WTC11 (cell line): ENCODE measurements at regions not wholly inside any gene's neighbourhood (a gene's known extent, or its start where the extent isn't known, plus 50 kb on each side); places are given as distances from the start of the nearest gene placed in this dataset.

Source experiments
- ATAC-seq: fragments of 200-7000 bp; cut with Tn5 transposase; 2 replicates; pipeline ENCODE4 v1.10.0; 2021; ENCODE audit warnings: mild to moderate bottlenecking, moderate library complexity
- CTCF ChIA-PET: fragments of 300-600 bp; sonication (Branson Sonifier 250); formaldehyde crosslinking; loops from one replicate; lab custom pipeline; 2021; ENCODE audit warnings: antibody characterized with exemption; lab: Charles Lee
- POLR2A ChIA-PET: fragments of 350-600 bp; sonication (Branson Sonifier 250); formaldehyde crosslinking; loops from one replicate; lab custom pipeline; 2021; ENCODE audit warnings: antibody characterized with exemption; lab: Charles Lee
- DNase-seq: peaks from one replicate; pipeline ENCODE4 v3.0.0; 2021; ENCODE audit warnings: low spot score
- H3K27ac Mint-ChIP-seq: 2 replicates; pipeline ENCODE4 v1.8.0; 2021; ENCODE audit warnings: mixed read lengths
- H3K27me3 Mint-ChIP-seq: 2 replicates; pipeline ENCODE4 v1.8.0; 2021; ENCODE audit warnings: low read depth, mild to moderate bottlenecking, moderate library complexity, mixed read lengths
- H3K36me3 Mint-ChIP-seq: 2 replicates; pipeline ENCODE4 v1.8.0; 2021; ENCODE audit warnings: mixed read lengths
- H3K4me1 Mint-ChIP-seq: 2 replicates; pipeline ENCODE4 v1.8.0; 2022; ENCODE audit warnings: mixed read lengths
- H3K4me3 Mint-ChIP-seq: 2 replicates; pipeline ENCODE4 v1.8.0; 2021; ENCODE audit warnings: mild to moderate bottlenecking, moderate library complexity, mixed read lengths
- H3K9me3 Mint-ChIP-seq: 2 replicates; pipeline ENCODE4 v1.8.0; 2021; ENCODE audit warnings: mixed read lengths
- ELF4 ChIP-seq: sonication (generic); formaldehyde crosslinking; IDR thresholded peaks from 2 replicates; pipeline ENCODE4 v1.8.1; 2022; ENCODE audit warnings: low read depth, mild to moderate bottlenecking, moderate library complexity, missing genetic modification reagents
- ETV6 ChIP-seq: sonication (generic); formaldehyde crosslinking; IDR thresholded peaks from 2 replicates; pipeline ENCODE4 v1.8.1; 2022; ENCODE audit warnings: mild to moderate bottlenecking, missing genetic modification reagents
- GRHL2 ChIP-seq: fragments of 250-450 bp; sonication (Bioruptor Pico); IDR thresholded peaks from 2 replicates; pipeline ENCODE4 v1.8.0; 2022; ENCODE audit warnings: mild to moderate bottlenecking, moderate library complexity; ENCODE audit not compliant: insufficient replicate concordance, severe bottlenecking
- KAT7 ChIP-seq: sonication (generic); formaldehyde crosslinking; IDR thresholded peaks from 2 replicates; pipeline ENCODE4 v1.8.1; 2023; ENCODE audit warnings: missing genetic modification reagents, mild to moderate bottlenecking, borderline replicate concordance
- NFYB ChIP-seq: sonication (generic); formaldehyde crosslinking; conservative IDR thresholded peaks from 2 replicates; pipeline ENCODE4 v1.8.0; 2022; ENCODE audit warnings: low read depth, missing genetic modification reagents
- NR1H2 ChIP-seq: sonication (generic); formaldehyde crosslinking; IDR thresholded peaks from 2 replicates; pipeline ENCODE4 v1.9.0; 2021; ENCODE audit warnings: mild to moderate bottlenecking, moderate library complexity, missing genetic modification reagents
- PRRX2 ChIP-seq: fragments of 250-450 bp; sonication (Bioruptor Pico); IDR thresholded peaks from 2 replicates; pipeline ENCODE4 v1.8.0; 2021; ENCODE audit warnings: mild to moderate bottlenecking
- TCF7 ChIP-seq: sonication (generic); formaldehyde crosslinking; IDR thresholded peaks from 2 replicates; pipeline ENCODE4 v1.8.0; 2022; ENCODE audit warnings: mild to moderate bottlenecking, low read depth, missing genetic modification reagents, moderate library complexity
- TP53 ChIP-seq: sonication (generic); formaldehyde crosslinking; IDR thresholded peaks from 2 replicates; pipeline ENCODE4 v1.8.1; 2023; ENCODE audit warnings: mild to moderate bottlenecking, missing genetic modification reagents
- ZNF138 ChIP-seq: sonication (generic); formaldehyde crosslinking; conservative IDR thresholded peaks from 2 replicates; pipeline ENCODE4 v1.8.1; 2022; ENCODE audit warnings: mild to moderate bottlenecking, moderate library complexity, missing genetic modification reagents
- ZNF219 ChIP-seq: sonication (generic); formaldehyde crosslinking; IDR thresholded peaks from 2 replicates; pipeline ENCODE4 v1.8.0; 2023; ENCODE audit warnings: missing genetic modification reagents, mild to moderate bottlenecking, borderline replicate concordance
- ZNF263 ChIP-seq: sonication (generic); formaldehyde crosslinking; IDR thresholded peaks from 2 replicates; pipeline ENCODE4 v1.8.1; 2022; ENCODE audit warnings: low read depth, mild to moderate bottlenecking, moderate library complexity, missing genetic modification reagents
- TF ChIP-seq, protein P1 (sequence below): sonication (generic); formaldehyde crosslinking; IDR thresholded peaks from 2 replicates; pipeline ENCODE4 v1.8.1; 2022; ENCODE audit warnings: low read depth, missing genetic modification reagents, borderline replicate concordance
- TF ChIP-seq, protein P2 (sequence below): sonication (generic); formaldehyde crosslinking; conservative IDR thresholded peaks from 2 replicates; pipeline ENCODE4 v1.8.1; 2022; ENCODE audit warnings: mild to moderate bottlenecking, missing genetic modification reagents
- TF ChIP-seq, protein P3 (sequence below): sonication (generic); formaldehyde crosslinking; IDR thresholded peaks from 2 replicates; pipeline ENCODE4 v1.8.1; 2023; ENCODE audit warnings: mild to moderate bottlenecking, missing genetic modification reagents, moderate library complexity
- TF ChIP-seq, protein P4 (sequence below): sonication (generic); formaldehyde crosslinking; IDR thresholded peaks from 2 replicates; pipeline ENCODE4 v1.8.0; 2023; ENCODE audit warnings: missing genetic modification reagents
- TF ChIP-seq, protein P5 (sequence below): sonication (generic); formaldehyde crosslinking; IDR thresholded peaks from 2 replicates; pipeline ENCODE4 v1.8.1; 2023; ENCODE audit warnings: mild to moderate bottlenecking, missing genetic modification reagents
- TF ChIP-seq, protein P6 (sequence below): sonication (generic); formaldehyde crosslinking; IDR thresholded peaks from 2 replicates; pipeline ENCODE4 v1.8.0; 2023; ENCODE audit warnings: missing genetic modification reagents, mild to moderate bottlenecking, borderline replicate concordance

DNA sequence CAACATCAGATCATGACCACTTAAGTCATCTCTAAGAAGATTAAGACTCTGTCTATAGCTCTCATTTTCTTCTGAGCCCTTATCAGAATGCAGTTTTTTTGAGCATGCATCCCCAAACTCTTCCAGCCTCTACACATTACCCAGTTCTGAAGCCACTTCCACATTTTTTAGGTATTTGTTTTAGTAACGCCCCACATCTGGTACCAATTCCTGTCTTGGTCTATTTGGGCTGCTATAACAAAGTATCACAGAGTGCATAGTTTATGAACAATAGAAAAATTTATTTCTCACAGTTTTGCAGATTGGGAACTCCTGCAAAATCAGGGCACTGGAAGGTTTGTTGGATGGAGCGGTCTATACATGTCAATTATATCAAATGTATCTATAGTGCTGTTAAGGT, 107.7 kb upstream of the KCND2 start:
- CTCF ChIA-PET, result no interaction called here
- H3K27me3 Mint-ChIP-seq, result no peaks in the 10 kb centered on the region
- no peak overlapping the region for H3K4me3 Mint-ChIP-seq
- DNase-seq (no peak), ATAC-seq (no peak)
- peaks cover 30% of the 10 kb centered on the region for H3K9me3 Mint-ChIP-seq
- no peak for TF ChIP-seq PRRX2 (CRISPR knock-in tag)
- no peak for TF ChIP-seq ELF4 (CRISPR knock-in tag)
- TF ChIP-seq, protein P1, sequence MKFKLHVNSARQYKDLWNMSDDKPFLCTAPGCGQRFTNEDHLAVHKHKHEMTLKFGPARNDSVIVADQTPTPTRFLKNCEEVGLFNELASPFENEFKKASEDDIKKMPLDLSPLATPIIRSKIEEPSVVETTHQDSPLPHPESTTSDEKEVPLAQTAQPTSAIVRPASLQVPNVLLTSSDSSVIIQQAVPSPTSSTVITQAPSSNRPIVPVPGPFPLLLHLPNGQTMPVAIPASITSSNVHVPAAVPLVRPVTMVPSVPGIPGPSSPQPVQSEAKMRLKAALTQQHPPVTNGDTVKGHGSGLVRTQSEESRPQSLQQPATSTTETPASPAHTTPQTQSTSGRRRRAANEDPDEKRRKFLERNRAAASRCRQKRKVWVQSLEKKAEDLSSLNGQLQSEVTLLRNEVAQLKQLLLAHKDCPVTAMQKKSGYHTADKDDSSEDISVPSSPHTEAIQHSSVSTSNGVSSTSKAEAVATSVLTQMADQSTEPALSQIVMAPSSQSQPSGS (CRISPR knock-in tag), result no peak
- TF ChIP-seq ZNF138 (CRISPR knock-in tag), result no peak
- no peak for TF ChIP-seq ZNF263 (CRISPR knock-in tag)
- peaks cover 13% of the 10 kb centered on the region for H3K36me3 Mint-ChIP-seq
- POLR2A ChIA-PET, result no interaction called here
- H3K4me1 Mint-ChIP-seq, result peaks cover 4% of the 10 kb centered on the region; the same call in 1 of the 2 replicates
- no peak overlapping the region for H3K27ac Mint-ChIP-seq

DNA sequence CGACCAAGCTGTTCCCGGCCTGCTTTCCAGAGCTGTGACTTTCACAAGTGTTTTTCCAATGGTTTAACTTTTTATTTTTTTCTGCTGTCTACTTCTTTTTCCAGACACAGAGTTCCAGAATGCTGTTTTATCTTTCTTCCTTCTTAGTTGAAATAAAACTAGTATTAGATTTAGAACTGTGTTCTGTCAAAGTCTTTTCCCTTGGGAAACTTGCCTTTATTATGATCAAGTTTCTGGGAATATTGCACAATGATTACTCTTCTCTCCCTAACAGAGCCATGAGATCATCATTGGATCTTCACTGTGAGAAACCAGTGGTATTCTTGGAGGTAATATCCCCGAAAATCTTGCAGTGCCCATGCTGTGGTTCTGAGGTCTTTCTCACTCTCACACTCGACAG, 104.9 kb upstream of the KCND2 start:
- TF ChIP-seq ETV6 (CRISPR knock-in tag), result no peak
- TF ChIP-seq, protein P2, sequence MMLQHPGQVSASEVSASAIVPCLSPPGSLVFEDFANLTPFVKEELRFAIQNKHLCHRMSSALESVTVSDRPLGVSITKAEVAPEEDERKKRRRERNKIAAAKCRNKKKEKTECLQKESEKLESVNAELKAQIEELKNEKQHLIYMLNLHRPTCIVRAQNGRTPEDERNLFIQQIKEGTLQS (CRISPR knock-in tag), result no peak
- no peak overlapping the region for H3K4me3 Mint-ChIP-seq
- peaks cover 13% of the 10 kb centered on the region for H3K36me3 Mint-ChIP-seq
- DNase-seq (no peak), ATAC-seq (no peak)
- no peak overlapping the region for H3K27ac Mint-ChIP-seq
- CTCF ChIA-PET, result no interaction called here
- POLR2A ChIA-PET, result no interaction called here
- H3K4me1 Mint-ChIP-seq, result peaks cover 4% of the 10 kb centered on the region; the same call in 1 of the 2 replicates
- H3K27me3 Mint-ChIP-seq, result no peaks in the 10 kb centered on the region
- peaks cover 30% of the 10 kb centered on the region for H3K9me3 Mint-ChIP-seq

DNA sequence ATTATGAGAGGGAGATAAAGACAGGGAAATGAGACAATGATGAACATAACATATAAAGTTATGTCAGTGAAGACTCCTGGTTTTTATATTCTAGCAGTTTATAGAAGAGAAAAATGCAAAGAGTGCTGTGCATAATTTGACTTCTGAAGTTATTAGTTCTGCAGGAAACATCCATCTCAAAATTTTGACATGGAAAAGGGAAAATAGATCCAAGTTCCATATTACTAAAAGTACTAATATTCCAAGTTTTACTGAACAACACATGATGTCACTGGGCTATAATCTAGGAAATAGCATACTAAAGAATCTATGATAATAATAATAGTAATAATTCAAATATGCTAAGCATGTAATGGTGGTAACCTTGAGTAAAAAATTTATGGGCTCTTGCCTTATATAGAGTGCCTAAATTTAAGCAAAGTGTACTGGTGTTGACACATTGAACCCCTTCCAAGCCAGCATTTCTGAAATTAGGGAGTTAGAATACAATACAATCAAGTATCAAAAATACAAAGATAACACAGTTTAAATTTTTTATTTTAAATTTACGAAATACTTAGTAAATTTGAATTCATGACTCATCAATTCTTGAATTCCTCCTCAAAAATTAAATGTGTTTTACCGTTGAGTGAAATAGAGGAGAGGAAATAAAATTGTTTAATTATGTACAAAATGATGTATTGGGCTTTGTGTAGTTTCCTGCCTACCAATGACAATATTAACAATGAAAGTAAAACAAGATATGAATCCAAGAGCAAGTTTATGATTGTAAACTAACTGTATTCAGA, 102.8 kb upstream of the KCND2 start:
- Mint-ChIP-seq H3K27me3 (no peaks in the 10 kb centered on the region), H3K4me3 (no peak overlapping the region), H3K27ac (no peak overlapping the region), H3K4me1 (peaks cover 4% of the 10 kb centered on the region; the same call in 1 of the 2 replicates), H3K36me3 (peaks cover 13% of the 10 kb centered on the region), H3K9me3 (peaks cover 25% of the 10 kb centered on the region)
- ChIA-PET CTCF (interaction anchor here (0.6 kb wide), 1 partner anchor 688 kb away, joined by 3 read pairs; no protein-coding TSS in a partner anchor), POLR2A (no interaction called here)
- DNase-seq (no peak), ATAC-seq (no peak)
- TF ChIP-seq, protein P3, sequence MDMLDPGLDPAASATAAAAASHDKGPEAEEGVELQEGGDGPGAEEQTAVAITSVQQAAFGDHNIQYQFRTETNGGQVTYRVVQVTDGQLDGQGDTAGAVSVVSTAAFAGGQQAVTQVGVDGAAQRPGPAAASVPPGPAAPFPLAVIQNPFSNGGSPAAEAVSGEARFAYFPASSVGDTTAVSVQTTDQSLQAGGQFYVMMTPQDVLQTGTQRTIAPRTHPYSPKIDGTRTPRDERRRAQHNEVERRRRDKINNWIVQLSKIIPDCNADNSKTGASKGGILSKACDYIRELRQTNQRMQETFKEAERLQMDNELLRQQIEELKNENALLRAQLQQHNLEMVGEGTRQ (CRISPR knock-in tag), result no peak
- no peak for TF ChIP-seq KAT7 (CRISPR knock-in tag)
- no peak for TF ChIP-seq GRHL2 (CRISPR knock-in tag)
- TF ChIP-seq NR1H2, result no peak

DNA sequence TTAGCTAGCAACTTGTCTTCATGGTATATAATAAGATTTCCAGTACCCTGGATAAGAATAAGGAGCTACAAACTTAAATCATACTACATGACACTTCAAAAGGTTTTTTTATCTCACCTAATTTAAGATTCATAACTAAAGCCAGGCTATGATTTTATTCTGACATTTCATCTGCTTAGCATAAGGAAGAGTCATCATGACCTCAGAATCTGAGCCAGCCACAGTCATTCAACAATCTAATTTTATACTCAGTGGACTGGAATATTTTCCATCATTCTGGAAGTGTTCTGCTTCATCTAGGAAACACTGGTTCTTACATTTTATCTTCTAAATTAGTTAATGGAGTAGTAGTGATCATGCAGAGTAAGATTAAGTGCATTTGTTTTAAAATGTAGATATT, 102.1 kb upstream of the KCND2 start:
- CTCF ChIA-PET, result interaction anchor here (0.6 kb wide), 1 partner anchor 689 kb away, joined by 3 read pairs; no protein-coding TSS in a partner anchor
- TF ChIP-seq TP53 (CRISPR knock-in tag) (no peak), ZNF219 (CRISPR knock-in tag) (no peak), TCF7 (CRISPR knock-in tag) (no peak), NFYB (no peak)
- TF ChIP-seq, protein P4, sequence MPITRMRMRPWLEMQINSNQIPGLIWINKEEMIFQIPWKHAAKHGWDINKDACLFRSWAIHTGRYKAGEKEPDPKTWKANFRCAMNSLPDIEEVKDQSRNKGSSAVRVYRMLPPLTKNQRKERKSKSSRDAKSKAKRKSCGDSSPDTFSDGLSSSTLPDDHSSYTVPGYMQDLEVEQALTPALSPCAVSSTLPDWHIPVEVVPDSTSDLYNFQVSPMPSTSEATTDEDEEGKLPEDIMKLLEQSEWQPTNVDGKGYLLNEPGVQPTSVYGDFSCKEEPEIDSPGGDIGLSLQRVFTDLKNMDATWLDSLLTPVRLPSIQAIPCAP, result no peak
- TF ChIP-seq, protein P5, sequence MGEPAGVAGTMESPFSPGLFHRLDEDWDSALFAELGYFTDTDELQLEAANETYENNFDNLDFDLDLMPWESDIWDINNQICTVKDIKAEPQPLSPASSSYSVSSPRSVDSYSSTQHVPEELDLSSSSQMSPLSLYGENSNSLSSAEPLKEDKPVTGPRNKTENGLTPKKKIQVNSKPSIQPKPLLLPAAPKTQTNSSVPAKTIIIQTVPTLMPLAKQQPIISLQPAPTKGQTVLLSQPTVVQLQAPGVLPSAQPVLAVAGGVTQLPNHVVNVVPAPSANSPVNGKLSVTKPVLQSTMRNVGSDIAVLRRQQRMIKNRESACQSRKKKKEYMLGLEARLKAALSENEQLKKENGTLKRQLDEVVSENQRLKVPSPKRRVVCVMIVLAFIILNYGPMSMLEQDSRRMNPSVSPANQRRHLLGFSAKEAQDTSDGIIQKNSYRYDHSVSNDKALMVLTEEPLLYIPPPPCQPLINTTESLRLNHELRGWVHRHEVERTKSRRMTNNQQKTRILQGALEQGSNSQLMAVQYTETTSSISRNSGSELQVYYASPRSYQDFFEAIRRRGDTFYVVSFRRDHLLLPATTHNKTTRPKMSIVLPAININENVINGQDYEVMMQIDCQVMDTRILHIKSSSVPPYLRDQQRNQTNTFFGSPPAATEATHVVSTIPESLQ (CRISPR knock-in tag), result no peak
- TF ChIP-seq, protein P6, sequence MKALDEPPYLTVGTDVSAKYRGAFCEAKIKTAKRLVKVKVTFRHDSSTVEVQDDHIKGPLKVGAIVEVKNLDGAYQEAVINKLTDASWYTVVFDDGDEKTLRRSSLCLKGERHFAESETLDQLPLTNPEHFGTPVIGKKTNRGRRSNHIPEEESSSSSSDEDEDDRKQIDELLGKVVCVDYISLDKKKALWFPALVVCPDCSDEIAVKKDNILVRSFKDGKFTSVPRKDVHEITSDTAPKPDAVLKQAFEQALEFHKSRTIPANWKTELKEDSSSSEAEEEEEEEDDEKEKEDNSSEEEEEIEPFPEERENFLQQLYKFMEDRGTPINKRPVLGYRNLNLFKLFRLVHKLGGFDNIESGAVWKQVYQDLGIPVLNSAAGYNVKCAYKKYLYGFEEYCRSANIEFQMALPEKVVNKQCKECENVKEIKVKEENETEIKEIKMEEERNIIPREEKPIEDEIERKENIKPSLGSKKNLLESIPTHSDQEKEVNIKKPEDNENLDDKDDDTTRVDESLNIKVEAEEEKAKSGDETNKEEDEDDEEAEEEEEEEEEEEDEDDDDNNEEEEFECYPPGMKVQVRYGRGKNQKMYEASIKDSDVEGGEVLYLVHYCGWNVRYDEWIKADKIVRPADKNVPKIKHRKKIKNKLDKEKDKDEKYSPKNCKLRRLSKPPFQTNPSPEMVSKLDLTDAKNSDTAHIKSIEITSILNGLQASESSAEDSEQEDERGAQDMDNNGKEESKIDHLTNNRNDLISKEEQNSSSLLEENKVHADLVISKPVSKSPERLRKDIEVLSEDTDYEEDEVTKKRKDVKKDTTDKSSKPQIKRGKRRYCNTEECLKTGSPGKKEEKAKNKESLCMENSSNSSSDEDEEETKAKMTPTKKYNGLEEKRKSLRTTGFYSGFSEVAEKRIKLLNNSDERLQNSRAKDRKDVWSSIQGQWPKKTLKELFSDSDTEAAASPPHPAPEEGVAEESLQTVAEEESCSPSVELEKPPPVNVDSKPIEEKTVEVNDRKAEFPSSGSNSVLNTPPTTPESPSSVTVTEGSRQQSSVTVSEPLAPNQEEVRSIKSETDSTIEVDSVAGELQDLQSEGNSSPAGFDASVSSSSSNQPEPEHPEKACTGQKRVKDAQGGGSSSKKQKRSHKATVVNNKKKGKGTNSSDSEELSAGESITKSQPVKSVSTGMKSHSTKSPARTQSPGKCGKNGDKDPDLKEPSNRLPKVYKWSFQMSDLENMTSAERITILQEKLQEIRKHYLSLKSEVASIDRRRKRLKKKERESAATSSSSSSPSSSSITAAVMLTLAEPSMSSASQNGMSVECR (CRISPR knock-in tag), result no peak
- H3K4me1 Mint-ChIP-seq, result peaks cover 4% of the 10 kb centered on the region; the same call in 1 of the 2 replicates
- no peaks in the 10 kb centered on the region for H3K27me3 Mint-ChIP-seq
- ATAC-seq (no peak), DNase-seq (no peak)
- peaks cover 13% of the 10 kb centered on the region for H3K36me3 Mint-ChIP-seq
- H3K27ac Mint-ChIP-seq, result no peak overlapping the region
- POLR2A ChIA-PET, result no interaction called here
- no peak overlapping the region for H3K4me3 Mint-ChIP-seq
- H3K9me3 Mint-ChIP-seq, result peaks cover 25% of the 10 kb centered on the region
